ENCODE measurements at regions not wholly inside any gene's neighbourhood (a gene's known extent, or its start where the extent isn't known, plus 50 kb on each side); places are given as distances from the start of the nearest gene placed in this dataset.

- TF ChIP-seq MYC (IDR thresholded peaks at IDR 0.05; ENCODE audit: low read depth, low read length) (no peak), CTCF (IDR thresholded peaks at IDR 0.05; ENCODE audit: low read depth, low read length) (no peak), POLR2A (IDR thresholded peaks at IDR 0.05; ENCODE audit: extremely low read depth, insufficient read length) (no peak)
- TF ChIP-seq, protein P1, sequence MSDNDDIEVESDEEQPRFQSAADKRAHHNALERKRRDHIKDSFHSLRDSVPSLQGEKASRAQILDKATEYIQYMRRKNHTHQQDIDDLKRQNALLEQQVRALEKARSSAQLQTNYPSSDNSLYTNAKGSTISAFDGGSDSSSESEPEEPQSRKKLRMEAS (IDR thresholded peaks at IDR 0.05; ENCODE audit: low read depth, low read length) = no peak
- H3K4me3 ChIP-seq (ENCODE audit: low read depth, low read length) = no peak overlapping the region
- no peak for DNase-seq (ENCODE audit: low read depth)
These were observed 146.5 kb downstream of the SH3BGRL start for GRCh38 chrX:81348388-81348787.

GRCh38 chrX:81354954-81355353, 153.1 kb downstream of the SH3BGRL start:
- DNase-seq (ENCODE audit: low read depth) = no peak
- no peak for TF ChIP-seq MYC (IDR thresholded peaks at IDR 0.05; ENCODE audit: low read depth, low read length)
- no peak for TF ChIP-seq CTCF (IDR thresholded peaks at IDR 0.05; ENCODE audit: low read depth, low read length)
- TF ChIP-seq POLR2A (IDR thresholded peaks at IDR 0.05; ENCODE audit: extremely low read depth, insufficient read length) = no peak
- TF ChIP-seq, protein P1 (IDR thresholded peaks at IDR 0.05; ENCODE audit: low read depth, low read length) = no peak
- H3K4me3 ChIP-seq (ENCODE audit: low read depth, low read length) = no peak overlapping the region

DNA sequence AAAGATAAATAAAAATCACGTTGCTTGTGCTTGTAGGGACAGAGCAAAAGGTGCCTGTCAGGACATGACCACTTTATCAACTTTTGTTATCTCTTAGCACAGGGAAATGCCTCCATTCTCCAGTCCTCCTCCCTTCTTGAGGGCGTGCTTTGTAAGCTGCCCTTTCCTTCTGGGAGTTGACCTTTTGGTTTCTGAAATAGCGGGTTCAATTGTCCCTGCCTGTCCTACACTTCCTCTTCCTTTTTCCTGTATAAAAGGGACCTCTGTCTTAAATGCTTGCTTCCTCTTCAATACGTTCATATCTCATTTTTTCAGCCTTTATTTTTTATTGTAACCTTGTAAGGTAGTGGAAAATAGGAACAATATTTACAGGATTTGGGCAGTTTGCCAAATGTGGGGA, 153.5 kb downstream of the SH3BGRL start:
- TF ChIP-seq, protein P1 (IDR thresholded peaks at IDR 0.05; ENCODE audit: low read depth, low read length) = no peak
- no peak overlapping the region for H3K4me3 ChIP-seq (ENCODE audit: low read depth, low read length)
- DNase-seq (ENCODE audit: low read depth) = peak; percentile 1

DNA sequence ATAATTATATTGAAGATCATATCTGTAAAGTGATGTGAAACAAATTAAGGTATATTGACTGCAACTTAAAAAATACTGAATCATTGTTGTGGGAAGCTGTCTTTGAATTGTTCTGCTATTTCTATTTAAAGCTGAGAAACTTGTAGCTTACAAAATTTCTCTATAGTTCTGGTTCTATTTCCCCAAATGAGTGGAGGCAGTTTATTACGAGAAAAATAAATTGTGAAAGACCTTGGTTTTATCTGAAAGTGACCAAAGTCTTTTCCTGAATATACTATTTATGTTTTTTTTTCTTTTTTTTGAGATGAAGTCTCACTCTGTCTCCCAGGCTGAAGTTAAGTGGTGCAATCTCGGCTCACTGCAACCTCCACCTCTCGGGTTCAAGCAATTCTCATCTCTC, 165.4 kb downstream of the SH3BGRL start:
- TF ChIP-seq, protein P1 (IDR thresholded peaks at IDR 0.05; ENCODE audit: low read depth, low read length) = no peak
- TF ChIP-seq MYC (IDR thresholded peaks at IDR 0.05; ENCODE audit: low read depth, low read length) (no peak), POLR2A (IDR thresholded peaks at IDR 0.05; ENCODE audit: extremely low read depth, insufficient read length) (no peak), CTCF (IDR thresholded peaks at IDR 0.05; ENCODE audit: low read depth, low read length) (no peak)
- H3K4me3 ChIP-seq (ENCODE audit: low read depth, low read length) = no peak overlapping the region
- no peak for DNase-seq (ENCODE audit: low read depth)

GRCh38 chrX:81377329-81377728, 175.4 kb downstream of the SH3BGRL start:
- H3K4me3 ChIP-seq (ENCODE audit: low read depth, low read length) = no peak overlapping the region
- DNase-seq (ENCODE audit: low read depth) = peak; percentile 22
- no peak for TF ChIP-seq MYC (IDR thresholded peaks at IDR 0.05; ENCODE audit: low read depth, low read length)
- no peak for TF ChIP-seq POLR2A (IDR thresholded peaks at IDR 0.05; ENCODE audit: extremely low read depth, insufficient read length)
- TF ChIP-seq, protein P1 (IDR thresholded peaks at IDR 0.05; ENCODE audit: low read depth, low read length) = no peak
- TF ChIP-seq CTCF (IDR thresholded peaks at IDR 0.05; ENCODE audit: low read depth, low read length) = peak; percentile 36

- no peak overlapping the region for H3K4me3 ChIP-seq (ENCODE audit: low read depth, low read length)
- DNase-seq (ENCODE audit: low read depth) = no peak
- no peak for TF ChIP-seq POLR2A (IDR thresholded peaks at IDR 0.05; ENCODE audit: extremely low read depth, insufficient read length)
- TF ChIP-seq, protein P1 (IDR thresholded peaks at IDR 0.05; ENCODE audit: low read depth, low read length) = no peak
- no peak for TF ChIP-seq CTCF (IDR thresholded peaks at IDR 0.05; ENCODE audit: low read depth, low read length)
- TF ChIP-seq MYC (IDR thresholded peaks at IDR 0.05; ENCODE audit: low read depth, low read length) = no peak
These were observed 176.7 kb downstream of the SH3BGRL start for GRCh38 chrX:81378560-81378959.
